ENCODE measurements at regions not wholly inside any gene's neighbourhood (a gene's known extent, or its start where the extent isn't known, plus 50 kb on each side); places are given as distances from the start of the nearest gene placed in this dataset.
A peak's percentile ranks its signal among the peaks of the same experiment; 100 is the strongest.

DNA sequence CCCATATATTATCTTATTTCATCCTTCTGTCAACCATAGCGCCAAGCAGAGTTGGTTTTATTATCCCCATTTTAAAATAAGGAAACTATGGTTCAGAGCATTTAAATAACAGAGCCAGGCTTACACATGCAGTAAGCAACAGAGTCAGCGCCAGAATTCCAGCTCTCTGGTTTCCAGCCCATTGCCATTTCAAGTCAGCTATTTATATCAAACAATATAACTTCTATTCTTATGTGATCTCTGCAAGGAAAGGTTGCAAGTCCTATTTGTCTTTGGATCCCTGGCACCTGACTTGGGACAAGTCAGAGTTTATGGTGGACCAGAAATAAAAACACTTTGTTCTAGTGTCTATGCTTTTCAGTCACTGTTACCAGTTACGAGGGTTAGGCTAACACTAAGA is 174.1 kb upstream of the EEA1 start:
- DNase-seq (ENCODE audit: low read depth in 2 of 2): no peak

DNA sequence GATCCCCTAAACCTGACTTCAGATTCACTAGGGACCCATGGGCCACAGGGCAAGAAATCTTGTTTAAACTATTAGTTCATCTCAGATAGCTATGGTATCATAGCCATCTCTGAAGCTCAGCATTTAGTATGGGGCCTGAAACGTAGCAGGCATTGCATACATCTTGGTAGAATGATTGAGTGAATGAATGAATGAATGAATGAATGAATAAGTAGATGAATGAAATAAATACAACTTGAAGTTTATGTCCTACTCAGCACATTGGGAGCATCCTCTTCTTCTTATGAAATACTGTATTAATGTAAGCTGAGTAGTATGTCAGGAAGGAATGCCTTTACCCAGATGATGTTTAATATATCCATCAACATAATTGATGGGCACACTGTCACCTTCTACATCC is 175.4 kb upstream of the EEA1 start:
- DNase-seq (ENCODE audit: low read depth in 2 of 2): no peak

DNA sequence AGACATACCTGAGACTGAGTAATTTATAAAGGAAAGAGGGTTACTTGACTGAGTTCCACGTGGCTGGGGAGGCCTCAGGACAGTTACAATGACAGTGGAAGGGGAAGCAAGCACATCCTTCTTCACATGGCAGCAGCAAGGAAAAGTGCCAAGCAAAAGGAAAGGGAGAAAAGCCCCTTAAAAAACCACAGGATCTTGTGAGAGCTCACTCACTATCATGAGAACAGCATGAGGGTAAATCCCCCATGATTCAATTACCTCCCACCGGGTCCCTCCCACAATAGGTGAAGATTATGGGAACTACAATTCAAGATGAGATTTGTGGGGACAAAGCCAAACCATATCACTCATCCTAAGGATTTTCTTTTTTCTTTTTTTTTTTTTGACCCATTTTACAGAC is 177.8 kb upstream of the EEA1 start:
- no peak for DNase-seq (ENCODE audit: low read depth in 2 of 2)

GRCh38 chr12:93107514-93108312 is 178.6 kb upstream of the EEA1 start:
- DNase-seq (ENCODE audit: low read depth in 2 of 2): no peak

- no peak for DNase-seq (ENCODE audit: low read depth in 2 of 2)
These were observed 179.9 kb upstream of the EEA1 start for GRCh38 chr12:93108985-93109384.

- DNase-seq (ENCODE audit: low read depth in 2 of 2): peak; percentile 21 to 41
These were observed 180.6 kb upstream of the EEA1 start for GRCh38 chr12:93109551-93110203.

- DNase-seq (ENCODE audit: low read depth in 2 of 2): no peak
These were observed 182.7 kb upstream of the EEA1 start for GRCh38 chr12:93111773-93112172.

GRCh38 chr12:93113317-93114006 is 184.4 kb upstream of the EEA1 start:
- DNase-seq (ENCODE audit: low read depth in 2 of 2): no peak

GRCh38 chr12:93115198-93115601 is 186.1 kb upstream of the EEA1 start:
- no peak for DNase-seq (ENCODE audit: low read depth in 2 of 2)

- no peak for DNase-seq (ENCODE audit: low read depth in 2 of 2)
These were observed 186.6 kb upstream of the EEA1 start for GRCh38 chr12:93115646-93116045.

GRCh38 chr12:93116632-93117031 is 187.5 kb upstream of the EEA1 start:
- DNase-seq (ENCODE audit: low read depth in 2 of 2): no peak

GRCh38 chr12:93121729-93122488 is 192.8 kb upstream of the EEA1 start:
- no peak for DNase-seq (ENCODE audit: low read depth in 2 of 2)

DNA sequence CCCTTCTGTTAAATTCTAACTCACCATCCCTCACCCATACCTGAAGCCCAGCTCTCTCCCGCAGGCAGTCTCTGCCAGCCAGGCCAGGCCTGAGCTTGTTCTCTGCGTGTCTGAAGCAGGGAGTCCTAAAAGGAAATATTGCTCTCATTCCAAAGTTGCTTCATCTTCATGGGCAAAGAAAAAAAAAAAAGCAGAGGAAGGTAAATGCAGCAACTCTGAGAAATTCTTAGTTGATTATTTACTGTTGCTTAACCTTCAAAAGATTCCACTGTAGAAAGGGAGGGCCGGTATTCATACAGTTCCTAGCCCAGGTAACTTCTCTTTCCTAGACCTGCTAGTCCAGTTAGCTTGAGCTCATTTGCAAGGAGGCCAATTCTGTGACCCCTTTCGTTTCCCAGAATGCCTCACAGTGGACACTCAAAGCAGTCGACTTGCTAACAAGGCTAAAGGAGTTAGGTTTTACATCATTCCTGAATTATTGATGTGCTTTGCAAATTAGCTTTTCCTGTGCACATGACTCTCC is 193.5 kb upstream of the EEA1 start:
- DNase-seq (ENCODE audit: low read depth in 2 of 2): no peak

GRCh38 chr12:93125126-93125525 is 196.0 kb upstream of the EEA1 start:
- DNase-seq (ENCODE audit: low read depth in 2 of 2): no peak

DNA sequence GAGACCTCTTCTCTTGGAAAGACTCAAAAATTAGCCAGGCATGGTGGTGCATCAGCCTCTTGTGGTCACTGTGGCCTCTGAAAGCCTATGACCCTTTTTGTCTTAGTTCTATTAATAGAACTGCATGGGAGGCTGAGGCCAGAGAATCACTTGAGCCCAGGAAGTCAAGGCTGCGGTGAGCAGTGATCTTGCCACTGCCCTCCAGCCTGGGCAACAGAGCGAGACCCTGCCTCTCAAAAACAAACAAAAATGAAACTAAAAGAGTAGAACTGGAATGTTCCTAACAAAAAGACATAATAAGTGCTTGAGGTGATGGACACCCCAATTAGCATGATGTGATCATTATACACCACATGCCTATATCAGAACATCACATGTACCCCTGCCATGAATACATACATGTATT is 197.0 kb upstream of the EEA1 start:
- no peak for DNase-seq (ENCODE audit: low read depth in 2 of 2)

- no peak for DNase-seq (ENCODE audit: low read depth in 2 of 2)
These were observed 198.0 kb upstream of the EEA1 start for GRCh38 chr12:93127107-93127560.

- DNase-seq (ENCODE audit: low read depth in 2 of 2): no peak
These were observed 198.7 kb upstream of the EEA1 start for GRCh38 chr12:93127582-93128331.

DNA sequence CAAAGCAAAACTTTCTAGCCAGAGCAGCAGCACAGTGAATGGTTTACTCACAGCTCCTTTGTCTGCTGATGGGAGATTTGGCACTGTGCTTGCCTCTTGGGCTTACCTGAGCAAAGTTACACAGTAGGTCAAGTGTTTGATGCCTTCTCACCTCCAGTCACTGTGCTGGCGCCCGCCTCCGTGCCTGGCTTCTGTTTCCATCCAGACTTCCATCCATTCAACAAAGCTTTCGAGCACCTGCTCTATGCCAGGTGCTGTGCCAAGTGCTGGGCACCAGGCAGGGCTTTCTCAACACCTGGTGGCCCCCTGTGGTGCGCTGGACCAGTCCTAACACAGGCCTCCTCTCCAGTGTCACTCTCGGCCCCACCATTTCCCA is 199.2 kb upstream of the EEA1 start:
- DNase-seq (ENCODE audit: low read depth in 2 of 2): no peak

GRCh38 chr12:93130366-93131054 is 201.4 kb upstream of the EEA1 start:
- no peak for DNase-seq (ENCODE audit: low read depth in 2 of 2)

GRCh38 chr12:93133361-93133760 is 204.3 kb upstream of the EEA1 start:
- DNase-seq (ENCODE audit: low read depth in 2 of 2): no peak

Measured in stimulated activated CD4-positive, alpha-beta T cell treated with anti-CD3 and anti-CD28 coated beads, Interleukin-15, amount 100 ng/mL, for 48 hours (primary cell).